Upper lobe of left lung (tissue), 4 donors: ENCODE measurements at regions not wholly inside any gene's neighbourhood (a gene's known extent, or its start where the extent isn't known, plus 50 kb on each side); places are given as distances from the start of the nearest gene placed in this dataset.

Experiments
- CTCF ChIP-seq, 6 experiments: fragments of 450-650 bp in 4 of 6; fragments of 200-600 bp in 2 of 6; sonication (generic) in 2 of 6; IDR thresholded peaks; one replicate each; pipeline ENCODE4 v1.5.1; 2016 to 2019; ENCODE audit warnings: antibody characterized with exemption in 6 of 6
- EP300 ChIP-seq, 4 donors: sonication (generic); formaldehyde crosslinking; IDR thresholded peaks; one replicate each; pipeline ENCODE4 v1.5.1; 2017; ENCODE audit warnings: antibody characterized with exemption in 4 of 4, control low read depth in 2 of 4
- POLR2A ChIP-seq, 4 donors: fragments of 450-650 bp; IDR thresholded peaks; one replicate each; pipeline ENCODE4 v1.5.1; 2016 to 2017; ENCODE audit warnings: antibody characterized with exemption in 4 of 4, mild to moderate bottlenecking in 2 of 4
- POLR2AphosphoS5 ChIP-seq, 2 donors: sonication (generic); formaldehyde crosslinking; IDR thresholded peaks; one replicate each; pipeline ENCODE4 v1.5.1; 2017; ENCODE audit warnings: antibody characterized with exemption in 2 of 2

GRCh38 chr12:92224685-92225331 lies 79.2 kb upstream of the BTG1 start:
- no peak for TF ChIP-seq POLR2AphosphoS5 (IDR thresholded peaks at IDR 0.05)
- TF ChIP-seq EP300 (IDR thresholded peaks at IDR 0.05) = no peak
- no peak for TF ChIP-seq CTCF (IDR thresholded peaks at IDR 0.05)
- TF ChIP-seq POLR2A (IDR thresholded peaks at IDR 0.05) = no peak
